ACHN (cell line): ENCODE measurements at regions not wholly inside any gene's neighbourhood (a gene's known extent, or its start where the extent isn't known, plus 50 kb on each side); places are given as distances from the start of the nearest gene placed in this dataset.
A peak's percentile ranks its signal among the peaks of the same experiment; 100 is the strongest.
"Not testable (repeated sequence)": the region's sequence is repeated elsewhere in the genome, so short reads cannot be mapped to it uniquely, and the experiment has no call there.

Experiments
- DNase-seq: peaks from one replicate; pipeline ENCODE4 v3.0.0-alpha.2; 2015
- in situ Hi-C: cut with HindIII; loops from 2 replicates; pipeline ENCODE4 v1.10.0; 2017; ENCODE audit warnings: low sequenced_read_pairs, low pct_ligation_motif_present, low pct_unique_long_range_greater_than_20kb

DNA sequence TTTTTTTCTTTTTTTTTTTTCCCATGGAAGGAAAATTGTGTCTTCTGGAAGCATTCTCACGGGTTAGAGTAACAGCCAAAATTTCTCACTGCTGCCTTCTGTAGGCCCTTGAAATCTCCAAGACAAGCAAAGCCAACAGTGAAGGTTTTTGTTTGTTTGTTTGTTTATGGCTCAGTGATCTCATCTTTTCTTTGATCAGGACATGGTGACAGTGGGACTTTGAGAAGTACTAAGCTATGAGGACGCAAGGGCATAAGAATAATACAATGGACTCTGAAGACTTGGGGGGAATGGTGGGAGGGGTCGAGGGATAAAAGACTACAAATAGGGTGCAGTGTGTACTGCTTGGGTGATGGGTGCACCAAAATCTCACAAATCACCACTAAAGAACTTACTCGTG lies 419.4 kb downstream of the PTPRC start:
- no peak for DNase-seq
- in situ Hi-C loops, result no loop called here

- in situ Hi-C loops, result no loop called here
- DNase-seq, result peak; percentile 21
Observed at GRCh38 chr1:199064971-199065370, 426.1 kb downstream of the PTPRC start.

DNA sequence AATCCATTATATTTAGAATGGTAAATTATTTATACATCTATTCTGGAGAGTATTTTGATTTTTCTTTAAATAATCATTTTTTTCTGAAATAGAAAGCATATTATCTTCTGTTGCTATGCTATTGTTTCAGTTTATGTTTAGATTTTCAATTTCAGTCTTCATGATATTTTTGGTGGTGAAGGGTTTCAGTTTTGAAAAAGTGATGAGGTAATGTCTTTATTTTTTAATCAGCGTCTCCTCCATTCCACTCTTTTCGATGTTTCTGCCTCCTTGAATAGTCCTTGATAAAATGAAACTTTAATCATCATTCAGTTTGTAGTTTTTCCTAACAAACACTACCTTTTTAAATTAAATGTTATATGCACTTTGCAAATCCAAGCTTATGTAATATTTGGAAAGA lies 428.6 kb downstream of the PTPRC start:
- no peak for DNase-seq
- in situ Hi-C loops, result no loop called here

DNA sequence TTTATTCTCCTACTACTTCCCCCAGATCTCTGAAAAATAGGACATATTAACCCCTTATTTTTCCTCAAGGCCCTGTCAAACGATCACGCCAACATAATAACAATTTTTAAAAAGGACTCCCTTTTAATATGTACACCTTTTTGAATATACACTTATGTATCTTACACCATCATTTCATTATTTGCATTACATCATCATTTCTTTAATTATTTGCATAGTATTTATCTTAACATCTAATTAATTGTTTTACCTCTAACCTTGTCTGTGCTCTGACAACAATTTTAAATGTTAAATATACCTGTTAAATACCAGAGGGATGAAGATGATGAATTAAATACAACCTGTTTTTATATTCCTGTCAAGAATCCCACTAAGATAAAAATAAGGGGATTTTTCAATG lies 432.2 kb downstream of the PTPRC start:
- DNase-seq, result no peak
- in situ Hi-C loops, result no loop called here

- in situ Hi-C loops, result no loop called here
- DNase-seq, result no peak
Observed at GRCh38 chr1:199073166-199073565, 434.3 kb downstream of the PTPRC start.

DNA sequence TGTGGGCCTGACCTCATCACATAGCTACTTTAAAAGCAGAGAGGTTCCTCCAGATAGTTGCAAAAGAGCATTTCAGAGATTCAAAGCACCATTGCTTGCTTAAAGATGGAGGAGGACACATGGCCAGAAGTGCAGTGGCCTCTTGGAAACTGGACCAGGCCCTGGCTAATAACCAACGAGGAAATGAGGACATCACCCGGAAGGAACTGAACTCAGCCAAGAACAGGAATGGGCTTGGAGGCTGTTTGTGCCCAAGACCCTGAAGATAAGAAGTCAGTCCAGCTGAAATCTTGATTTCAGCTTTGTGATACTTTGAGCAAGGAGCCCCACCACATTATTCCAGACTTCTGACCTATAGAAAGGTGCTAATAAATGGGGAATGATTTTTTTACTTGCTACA lies 437.0 kb downstream of the PTPRC start:
- in situ Hi-C loops, result no loop called here
- no peak for DNase-seq

- no peak for DNase-seq
- in situ Hi-C loops, result no loop called here
Observed at GRCh38 chr1:199079994-199080393, 441.2 kb downstream of the PTPRC start.

DNA sequence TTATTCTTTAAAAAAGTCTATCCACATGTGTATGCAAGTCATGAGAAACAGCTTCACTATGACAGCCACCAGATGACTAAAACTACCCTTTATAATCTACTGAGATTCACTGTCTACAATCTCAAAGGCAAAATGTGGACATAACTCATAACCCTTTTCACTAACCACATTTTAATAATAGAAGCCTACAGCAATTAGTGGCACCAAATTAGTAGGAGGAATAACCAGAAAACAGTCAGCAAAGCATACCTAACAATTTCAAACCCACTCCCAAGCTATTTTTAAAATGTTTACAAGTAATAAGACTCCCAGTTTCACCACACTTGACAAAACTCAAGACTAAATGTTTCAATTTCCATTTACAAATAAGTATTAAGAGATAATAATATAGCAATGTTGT lies 442.9 kb downstream of the PTPRC start:
- in situ Hi-C loops, result no loop called here
- DNase-seq, result no peak

- in situ Hi-C loops, result no loop called here
- no peak for DNase-seq
Observed at GRCh38 chr1:199082778-199083389, 444.0 kb downstream of the PTPRC start.

GRCh38 chr1:199083680-199084079 lies 444.8 kb downstream of the PTPRC start:
- DNase-seq, result no peak
- in situ Hi-C loops, result no loop called here

DNA sequence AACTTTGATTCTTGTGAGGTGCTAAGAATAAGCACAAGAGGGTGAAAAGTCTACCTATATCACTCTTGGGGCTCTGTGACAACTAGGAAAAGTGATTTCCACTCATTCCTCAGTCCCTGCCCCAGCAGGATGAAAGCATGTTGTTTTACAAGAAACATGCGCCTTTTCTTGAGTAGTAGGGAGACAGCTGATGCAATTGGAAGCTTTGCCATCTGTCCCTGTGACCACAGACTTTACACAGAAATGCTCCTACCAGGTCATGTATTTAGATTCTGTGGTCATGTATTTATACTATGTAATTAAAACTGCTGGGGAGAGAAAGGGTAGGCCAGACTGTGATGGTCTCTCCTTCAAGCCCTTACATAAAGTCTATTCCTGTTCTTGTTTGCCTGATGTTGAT lies 445.5 kb downstream of the PTPRC start:
- DNase-seq, result no peak
- in situ Hi-C loops, result no loop called here

- in situ Hi-C loops, result no loop called here
- no peak for DNase-seq
Observed at GRCh38 chr1:199085903-199086302, 447.1 kb downstream of the PTPRC start.

DNA sequence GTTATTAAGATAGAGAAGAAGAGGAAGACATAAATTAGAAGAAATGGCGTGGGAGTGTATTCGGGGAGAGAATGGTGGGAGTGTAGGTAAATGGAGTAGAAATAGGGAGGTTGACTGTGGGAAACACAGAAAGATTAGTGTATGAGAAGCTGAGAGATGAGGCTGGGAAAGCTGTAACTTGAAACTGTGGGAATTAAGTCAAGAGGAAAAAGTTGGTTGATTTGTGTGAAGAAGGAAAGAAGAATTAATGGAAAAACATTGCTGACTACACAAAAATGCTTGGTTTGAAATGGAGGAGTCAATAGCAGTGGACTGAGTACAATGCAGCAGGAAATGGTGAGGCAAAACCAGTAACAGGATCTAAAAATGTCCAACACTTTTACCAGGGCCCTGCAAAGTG lies 448.3 kb downstream of the PTPRC start:
- in situ Hi-C loops, result no loop called here
- DNase-seq, result no peak

- in situ Hi-C loops, result no loop called here
- DNase-seq, result no peak
Observed at GRCh38 chr1:199089393-199090122, 450.7 kb downstream of the PTPRC start.

DNA sequence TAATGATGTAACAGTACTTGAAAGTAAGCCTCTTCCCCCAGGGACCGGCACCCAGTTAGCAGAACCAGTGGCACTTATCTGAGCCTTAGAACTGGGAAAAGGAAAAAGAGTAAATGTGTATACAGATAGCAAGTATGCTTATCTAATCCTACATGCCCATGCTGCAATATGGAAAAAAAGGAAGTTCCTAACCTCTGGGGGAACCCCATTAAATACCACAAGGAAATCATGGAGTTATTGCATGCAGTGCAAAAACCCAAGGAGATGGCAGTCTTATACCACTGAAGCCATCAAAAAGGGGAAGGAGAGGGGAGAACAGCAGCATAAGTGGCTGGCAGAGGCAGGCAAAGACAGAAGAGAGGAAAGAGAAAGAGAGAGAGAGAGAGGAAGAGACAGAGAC lies 456.8 kb downstream of the PTPRC start:
- DNase-seq, in situ Hi-C loops: not testable (repeated sequence)

DNA sequence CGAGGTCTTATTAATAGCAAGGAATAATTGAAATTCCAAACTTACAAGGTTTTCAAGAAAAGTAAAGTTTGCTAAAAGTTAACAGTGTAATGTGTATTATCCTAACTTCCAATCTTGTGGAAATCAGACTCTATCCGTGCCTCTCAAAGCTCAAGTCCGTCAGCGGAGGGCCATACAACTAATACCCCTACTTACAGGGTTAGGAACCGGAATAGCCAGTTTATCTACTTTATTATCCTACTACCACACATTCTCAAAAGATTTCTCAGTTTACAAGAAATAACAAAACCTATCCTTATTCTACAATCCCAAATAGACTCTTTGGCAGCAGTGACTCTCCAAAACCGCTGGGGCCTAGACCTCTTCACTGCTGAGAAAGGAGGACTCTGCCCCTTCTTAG lies 457.8 kb downstream of the PTPRC start:
- in situ Hi-C loops, result no loop called here
- no peak for DNase-seq

DNA sequence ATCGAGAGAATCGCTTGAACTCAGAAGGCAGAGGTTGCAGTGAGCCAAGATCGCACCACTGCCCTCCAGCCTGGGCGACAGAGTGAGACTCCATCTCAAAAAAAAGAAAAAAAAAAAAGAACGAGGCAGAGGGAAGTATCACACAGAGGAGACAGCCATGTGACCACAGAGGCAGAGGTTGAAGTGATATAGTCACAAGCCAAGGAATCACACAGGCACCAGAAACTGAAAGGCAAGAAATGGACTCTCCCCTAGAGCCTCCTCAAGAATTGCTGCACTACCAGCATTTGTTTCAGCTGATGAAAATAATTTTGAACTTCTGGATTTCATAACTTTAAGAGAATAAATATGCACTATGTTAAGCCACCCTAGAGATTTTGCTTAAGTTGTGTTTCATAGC lies 459.6 kb downstream of the PTPRC start:
- in situ Hi-C loops, result no loop called here
- DNase-seq, result no peak

DNA sequence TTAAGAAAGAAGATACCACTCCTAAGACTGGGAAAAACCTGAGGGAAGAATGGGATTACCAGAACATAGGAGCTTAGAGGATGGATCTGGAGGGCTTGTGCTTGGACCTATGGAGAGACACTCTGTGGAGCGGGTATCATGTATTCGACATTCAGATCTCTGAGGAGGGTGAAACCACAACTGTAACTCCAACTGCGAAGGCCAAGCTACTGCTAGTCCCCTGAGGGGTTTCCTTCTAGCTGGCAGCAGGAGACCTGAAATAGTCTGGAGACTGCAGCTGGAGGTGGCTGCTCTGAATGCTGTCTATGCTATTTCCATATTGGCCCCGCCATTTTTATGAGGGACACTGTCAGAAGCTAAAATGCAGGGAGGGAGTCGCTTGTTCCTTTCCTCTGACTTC lies 462.3 kb downstream of the PTPRC start:
- no peak for DNase-seq
- in situ Hi-C loops, result loop anchor here (25.0 kb wide), 1 partner anchor 361 kb away; no protein-coding TSS in a partner anchor

GRCh38 chr1:199101635-199102034 lies 462.8 kb downstream of the PTPRC start:
- in situ Hi-C loops, result loop anchor here (25.0 kb wide), 1 partner anchor 361 kb away; no protein-coding TSS in a partner anchor
- DNase-seq, result no peak

GRCh38 chr1:199102239-199102638 lies 463.4 kb downstream of the PTPRC start:
- in situ Hi-C loops, result loop anchor here (25.0 kb wide), 1 partner anchor 360 kb away; no protein-coding TSS in a partner anchor

More at GRCh38 chr1:199102239-199102638, 463.4 kb downstream of the PTPRC start:
- DNase-seq, result no peak
